LHCN-M2 (cell line): ENCODE measurements at regions not wholly inside any gene's neighbourhood (a gene's known extent, or its start where the extent isn't known, plus 50 kb on each side); places are given as distances from the start of the nearest gene placed in this dataset.
A peak's percentile ranks its signal among the peaks of the same experiment; 100 is the strongest.
"Not testable (repeated sequence)": the region's sequence is repeated elsewhere in the genome, so short reads cannot be mapped to it uniquely, and the experiment has no call there.

Source experiments
- DNase-seq: peaks from one replicate; pipeline ENCODE4 v3.0.0-alpha.2; 2012; ENCODE audit warnings: low read depth

GRCh38 chr1:229919488-229919887 lies 147.6 kb upstream of the GALNT2 start:
- DNase-seq, result not testable (repeated sequence)

- DNase-seq, result no peak
Measured at GRCh38 chr1:229920683-229921082, 146.4 kb upstream of the GALNT2 start.

GRCh38 chr1:229922249-229922648 lies 144.8 kb upstream of the GALNT2 start:
- no peak for DNase-seq

GRCh38 chr1:229924639-229925038 lies 142.4 kb upstream of the GALNT2 start:
- no peak for DNase-seq

GRCh38 chr1:229928767-229929166 lies 138.3 kb upstream of the GALNT2 start:
- no peak for DNase-seq

GRCh38 chr1:229931751-229932150 lies 135.3 kb upstream of the GALNT2 start:
- DNase-seq, result not testable (repeated sequence)

GRCh38 chr1:229935157-229935556 lies 131.9 kb upstream of the GALNT2 start:
- not testable (repeated sequence) for DNase-seq

GRCh38 chr1:229938551-229938950 lies 128.5 kb upstream of the GALNT2 start:
- DNase-seq, result no peak

- no peak for DNase-seq
Measured at GRCh38 chr1:229940684-229941083, 126.4 kb upstream of the GALNT2 start.

GRCh38 chr1:229941160-229941559 lies 125.9 kb upstream of the GALNT2 start:
- no peak for DNase-seq

GRCh38 chr1:229941831-229942230 lies 125.2 kb upstream of the GALNT2 start:
- DNase-seq, result no peak

GRCh38 chr1:229942501-229942900 lies 124.5 kb upstream of the GALNT2 start:
- no peak for DNase-seq

- DNase-seq, result no peak
Measured at GRCh38 chr1:229943148-229943714, 123.8 kb upstream of the GALNT2 start.

- DNase-seq, result no peak
Measured at GRCh38 chr1:229943988-229944743, 122.9 kb upstream of the GALNT2 start.

- DNase-seq, result no peak
Measured at GRCh38 chr1:229945795-229946194, 121.2 kb upstream of the GALNT2 start.

GRCh38 chr1:229947968-229948367 lies 119.1 kb upstream of the GALNT2 start:
- peak; percentile 19 for DNase-seq

- DNase-seq, result no peak
Measured at GRCh38 chr1:229948438-229948837, 118.6 kb upstream of the GALNT2 start.

- no peak for DNase-seq
Measured at GRCh38 chr1:229949500-229949899, 117.5 kb upstream of the GALNT2 start.

GRCh38 chr1:229950020-229950419 lies 117.0 kb upstream of the GALNT2 start:
- no peak for DNase-seq

- no peak for DNase-seq
Measured at GRCh38 chr1:229950908-229951307, 116.1 kb upstream of the GALNT2 start.

- no peak for DNase-seq
Measured at GRCh38 chr1:229951856-229952534, 115.0 kb upstream of the GALNT2 start.

- DNase-seq, result peak; percentile 58
Measured at GRCh38 chr1:229952670-229953520, 114.1 kb upstream of the GALNT2 start.
